ENCODE measurements at regions not wholly inside any gene's neighbourhood (a gene's known extent, or its start where the extent isn't known, plus 50 kb on each side); places are given as distances from the start of the nearest gene placed in this dataset.

GRCh38 chr15:95075792-95076677 is 844.7 kb downstream of the MCTP2 start (continued):
- TF ChIP-seq ETS1 (IDR thresholded peaks at IDR 0.05) (no peak), CTCF (conservative IDR thresholded peaks at IDR 0.05; ENCODE audit: low read depth in 2 of 2) (no peak), NANOG (IDR thresholded peaks at IDR 0.05; ENCODE audit: borderline replicate concordance) (no peak), CREB1 (CRISPR knock-in tag; IDR thresholded peaks at IDR 0.05; ENCODE audit: low read depth) (no peak), JUNB (IDR thresholded peaks at IDR 0.05; ENCODE audit: unreplicated experiment) (no peak)

GRCh38 chr15:95076678-95076990 is 845.3 kb downstream of the MCTP2 start:
- no peak for ATAC-seq
- Histone ChIP-seq H3K79me2 (replicated peaks; ENCODE audit: insufficient read depth) (no peaks in the 10 kb centered on the region), H3K4me2 (no peak overlapping the region), H3K27ac (ENCODE audit: low read depth) (no peak overlapping the region), H4K20me1 (replicated peaks; ENCODE audit: insufficient read depth) (no peaks in the 10 kb centered on the region), H3F3A (replicated peaks; ENCODE audit: low read depth) (no peaks in the 10 kb centered on the region), H3K36me3 (ENCODE audit: insufficient read depth) (no peaks in the 10 kb centered on the region), H3K4me3 (no peak overlapping the region), H3K9me2 (ENCODE audit: insufficient read depth) (0 out of 2 replicates have a peak, but pooled peaks cover 12% of the 10 kb centered on the region), H2AFZ (no peak overlapping the region), H3K4me1 (ENCODE audit: insufficient read depth) (no peaks in the 10 kb centered on the region), H3K27me3 (ENCODE audit: insufficient read depth) (no peaks in the 10 kb centered on the region)
- Mint-ChIP-seq H3K27ac (no peak overlapping the region), H3K4me1 (no peaks in the 10 kb centered on the region), H3K9me3 (no peaks in the 10 kb centered on the region), H3K27me3 (ENCODE audit: insufficient read depth, low read depth, poor library complexity) (no peaks in the 10 kb centered on the region), H3K36me3 (ENCODE audit: low read depth) (no peaks in the 10 kb centered on the region), H3K4me3 (no peak overlapping the region)
- DNase-seq (ENCODE audit: low spot score) = no peak
- no peak for TF ChIP-seq ETS1 (IDR thresholded peaks at IDR 0.05)
- no peak for TF ChIP-seq ZNF114 (CRISPR knock-in tag; IDR thresholded peaks at IDR 0.05)
- TF ChIP-seq STAT1 (IDR thresholded peaks at IDR 0.05; ENCODE audit: unreplicated experiment) = no peak
- no peak for TF ChIP-seq EZH2 (IDR thresholded peaks at IDR 0.05; ENCODE audit: low read depth, unreplicated experiment)
- TF ChIP-seq JUNB (IDR thresholded peaks at IDR 0.05; ENCODE audit: unreplicated experiment) = no peak

GRCh38 chr15:95078003-95078402 is 846.6 kb downstream of the MCTP2 start:
- Histone ChIP-seq H3K36me3 (ENCODE audit: insufficient read depth) (no peaks in the 10 kb centered on the region), H3K79me2 (replicated peaks; ENCODE audit: insufficient read depth) (no peaks in the 10 kb centered on the region), H3K4me3 (no peak overlapping the region), H3F3A (replicated peaks; ENCODE audit: low read depth) (no peaks in the 10 kb centered on the region), H3K27ac (ENCODE audit: low read depth) (no peak overlapping the region), H3K4me2 (no peak overlapping the region), H3K4me1 (ENCODE audit: insufficient read depth) (no peaks in the 10 kb centered on the region), H3K9me2 (ENCODE audit: insufficient read depth) (0 out of 2 replicates have a peak, but pooled peaks cover 7% of the 10 kb centered on the region), H4K20me1 (replicated peaks; ENCODE audit: insufficient read depth) (no peaks in the 10 kb centered on the region), H3K27me3 (ENCODE audit: insufficient read depth) (no peaks in the 10 kb centered on the region), H2AFZ (no peak overlapping the region)
- Mint-ChIP-seq H3K4me1 (no peaks in the 10 kb centered on the region), H3K27ac (no peak overlapping the region), H3K27me3 (ENCODE audit: insufficient read depth, low read depth, poor library complexity) (no peaks in the 10 kb centered on the region), H3K36me3 (ENCODE audit: low read depth) (no peaks in the 10 kb centered on the region), H3K9me3 (no peaks in the 10 kb centered on the region), H3K4me3 (no peak overlapping the region)
- ATAC-seq (no peak), DNase-seq (ENCODE audit: low spot score) (no peak)
- TF ChIP-seq ETS1 (IDR thresholded peaks at IDR 0.05) (no peak), REST (IDR thresholded peaks at IDR 0.05; ENCODE audit: unreplicated experiment) (no peak), JUNB (IDR thresholded peaks at IDR 0.05; ENCODE audit: unreplicated experiment) (no peak), EZH2 (IDR thresholded peaks at IDR 0.05; ENCODE audit: low read depth, unreplicated experiment) (no peak), NANOG (IDR thresholded peaks at IDR 0.05; ENCODE audit: borderline replicate concordance) (no peak), CREB1 (CRISPR knock-in tag; IDR thresholded peaks at IDR 0.05; ENCODE audit: low read depth) (no peak)
